ENCODE measurements at regions not wholly inside any gene's neighbourhood (a gene's known extent, or its start where the extent isn't known, plus 50 kb on each side); places are given as distances from the start of the nearest gene placed in this dataset.

DNA sequence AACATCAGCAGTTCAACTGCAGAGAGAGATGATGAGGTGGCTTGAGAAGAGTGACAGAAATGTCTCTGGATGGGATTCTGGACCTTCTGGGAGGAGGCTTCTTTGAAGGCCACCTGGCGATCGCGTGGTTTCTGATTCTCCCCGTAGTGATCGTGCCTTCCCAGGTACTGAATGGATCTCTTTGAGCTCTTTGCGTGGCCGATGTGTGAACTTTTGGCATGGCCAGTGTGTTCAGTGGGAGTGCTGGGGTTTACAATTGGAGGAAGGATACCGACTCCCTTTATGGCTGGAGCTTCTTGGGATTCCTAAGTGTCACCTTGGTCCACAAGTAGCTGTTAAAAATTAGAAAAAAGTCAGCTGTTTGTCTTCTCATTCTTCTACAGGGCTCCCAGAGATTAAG, 374.7 kb downstream of the C12orf75 start:
- H3K4me3 ChIP-seq (ENCODE audit: low read depth, low read length), result no peak overlapping the region
- DNase-seq (ENCODE audit: low read depth, low spot score), result no peak
- in situ Hi-C loops (cut with HindIII; ENCODE audit: low sequenced_read_pairs), result no loop called here
- no peak for TF ChIP-seq CTCF (IDR thresholded peaks at IDR 0.05; ENCODE audit: low read depth, low read length)

DNA sequence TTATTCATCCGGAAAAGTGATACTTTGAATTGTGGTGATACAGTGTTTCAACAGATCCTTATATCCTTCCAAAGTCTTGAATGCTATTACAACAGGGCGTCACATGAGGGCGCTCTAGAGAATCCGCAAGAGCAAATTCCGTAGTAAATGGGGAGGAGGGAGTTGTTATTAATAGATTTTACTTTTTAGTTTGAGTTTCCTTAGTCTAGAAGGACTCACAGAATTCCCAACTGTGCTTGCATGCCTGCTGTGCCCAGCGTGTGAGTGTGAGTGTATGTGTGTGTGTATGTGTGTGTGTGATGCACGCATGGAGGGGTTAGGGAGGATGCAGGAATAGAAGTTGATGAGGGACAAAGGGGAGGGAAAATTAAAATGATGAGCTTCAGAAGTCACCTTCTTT, 375.3 kb downstream of the C12orf75 start:
- in situ Hi-C loops (cut with HindIII; ENCODE audit: low sequenced_read_pairs), result no loop called here
- TF ChIP-seq CTCF (IDR thresholded peaks at IDR 0.05; ENCODE audit: low read depth, low read length), result peak; percentile 82
- DNase-seq (ENCODE audit: low read depth, low spot score), result peak; percentile 72
- H3K4me3 ChIP-seq (ENCODE audit: low read depth, low read length), result no peak overlapping the region

- TF ChIP-seq CTCF (IDR thresholded peaks at IDR 0.05; ENCODE audit: low read depth, low read length), result no peak
- peak; percentile 83 for DNase-seq (ENCODE audit: low read depth, low spot score)
- in situ Hi-C loops (cut with HindIII; ENCODE audit: low sequenced_read_pairs), result no loop called here
- no peak overlapping the region for H3K4me3 ChIP-seq (ENCODE audit: low read depth, low read length)
These were observed 376.0 kb downstream of the C12orf75 start for GRCh38 chr12:105706321-105706972.

- no peak overlapping the region for H3K4me3 ChIP-seq (ENCODE audit: low read depth, low read length)
- DNase-seq (ENCODE audit: low read depth, low spot score), result no peak
- in situ Hi-C loops (cut with HindIII; ENCODE audit: low sequenced_read_pairs), result no loop called here
- TF ChIP-seq CTCF (IDR thresholded peaks at IDR 0.05; ENCODE audit: low read depth, low read length), result no peak
These were observed 376.5 kb downstream of the C12orf75 start for GRCh38 chr12:105706973-105707334.

DNA sequence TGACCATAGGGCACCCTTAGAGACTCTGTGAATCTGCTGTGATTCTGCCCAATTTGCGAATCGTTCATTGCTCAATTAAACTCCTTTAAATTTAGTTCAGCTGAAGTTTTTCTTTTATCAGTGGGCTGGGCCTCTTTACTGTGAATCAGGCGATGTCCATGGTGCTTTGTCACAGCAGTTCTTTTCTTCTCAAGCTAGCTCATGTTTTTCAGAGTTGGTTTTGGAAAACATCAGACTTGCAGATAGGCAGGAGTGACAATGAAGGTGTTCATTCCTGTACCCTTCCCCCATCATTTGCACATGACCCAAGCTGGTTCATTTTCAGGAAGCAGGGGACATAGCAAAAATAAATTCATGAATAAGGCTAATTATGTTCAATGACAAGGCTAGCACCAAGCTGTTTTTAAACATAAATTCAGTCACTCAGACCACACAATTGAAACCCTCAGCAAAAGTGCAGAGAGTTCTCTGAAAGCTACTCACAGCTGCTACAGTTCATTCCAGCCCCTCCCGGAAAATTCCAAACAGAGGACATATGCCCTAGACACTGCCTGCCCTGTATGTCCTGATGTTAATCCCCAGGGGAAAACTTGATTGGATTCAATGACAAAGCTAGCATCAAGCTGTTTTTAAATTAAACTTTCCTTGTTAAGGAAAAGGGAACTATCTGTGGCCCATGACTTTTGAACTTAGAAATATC, 383.3 kb downstream of the C12orf75 start:
- in situ Hi-C loops (cut with HindIII; ENCODE audit: low sequenced_read_pairs), result no loop called here
- no peak for DNase-seq (ENCODE audit: low read depth, low spot score)
- H3K4me3 ChIP-seq (ENCODE audit: low read depth, low read length), result no peak overlapping the region
- TF ChIP-seq CTCF (IDR thresholded peaks at IDR 0.05; ENCODE audit: low read depth, low read length), result no peak

- H3K4me3 ChIP-seq (ENCODE audit: low read depth, low read length), result no peak overlapping the region
- TF ChIP-seq CTCF (IDR thresholded peaks at IDR 0.05; ENCODE audit: low read depth, low read length), result no peak
- in situ Hi-C loops (cut with HindIII; ENCODE audit: low sequenced_read_pairs), result no loop called here
- no peak for DNase-seq (ENCODE audit: low read depth, low spot score)
These were observed 386.1 kb downstream of the C12orf75 start for GRCh38 chr12:105716621-105717020.

Measured in astrocyte of the spinal cord (primary cell).